DOHH2 (cell line): ENCODE measurements at regions not wholly inside any gene's neighbourhood (a gene's known extent, or its start where the extent isn't known, plus 50 kb on each side); places are given as distances from the start of the nearest gene placed in this dataset.

Source experiments
- H3F3A ChIP-seq: fragments of 200-600 bp; sonication (generic), shearing (Covaris generic); 2 replicates; pipeline ENCODE4 v1.6.0; 2016; ENCODE audit warnings: antibody characterized with exemption, mild to moderate bottlenecking; ENCODE audit not compliant: control insufficient read depth, insufficient read depth
- H3K27ac ChIP-seq: fragments of 200-600 bp; sonication (generic); 2 replicates; pipeline ENCODE4 v1.5.1; 2014; ENCODE audit warnings: low read depth, mild to moderate bottlenecking, low read length, moderate library complexity
- H3K27me3 ChIP-seq: fragments of 200-600 bp; sonication (generic); 2 replicates; pipeline ENCODE4 v1.6.1; 2014; ENCODE audit warnings: mild to moderate bottlenecking, low read length, mixed read lengths; ENCODE audit not compliant: control insufficient read depth
- H3K36me3 ChIP-seq: fragments of 200-600 bp; sonication (generic); 2 replicates; pipeline ENCODE4 v1.6.1; 2014; ENCODE audit warnings: mild to moderate bottlenecking, low read length, moderate library complexity, mixed read lengths; ENCODE audit not compliant: control insufficient read depth
- H3K4me1 ChIP-seq: fragments of 200-600 bp; sonication (generic); 2 replicates; pipeline ENCODE4 v1.6.1; 2014; ENCODE audit warnings: mild to moderate bottlenecking, low read length, mixed read lengths; ENCODE audit not compliant: control insufficient read depth
- H3K4me2 ChIP-seq: fragments of 200-600 bp; sonication (generic); 2 replicates; pipeline ENCODE4 v1.6.0; 2014; ENCODE audit warnings: mild to moderate bottlenecking, low read length, moderate library complexity
- H3K4me3 ChIP-seq: fragments of 200-600 bp; sonication (generic); 2 replicates; pipeline ENCODE4 v1.5.1; 2014; ENCODE audit warnings: mild to moderate bottlenecking, low read length, mixed read lengths
- H3K79me2 ChIP-seq: fragments of 200-600 bp; sonication (generic); 2 replicates; pipeline ENCODE4 v1.6.1; 2014; ENCODE audit warnings: mild to moderate bottlenecking, low read length, mixed read lengths; ENCODE audit not compliant: control insufficient read depth
- H3K9me2 ChIP-seq: fragments of 200-600 bp; sonication (generic); replicated peaks from 2 replicates; pipeline ENCODE4 v1.6.1; 2014; ENCODE audit warnings: mild to moderate bottlenecking, low read length, mixed read lengths; ENCODE audit not compliant: control insufficient read depth
- H3K9me3 ChIP-seq: fragments of 200-600 bp; sonication (generic); 2 replicates; pipeline ENCODE4 v1.6.1; 2014; ENCODE audit warnings: antibody characterized with exemption, low read length, mixed read lengths; ENCODE audit not compliant: control insufficient read depth, insufficient read depth
- H4K20me1 ChIP-seq: fragments of 200-600 bp; sonication (generic); 2 replicates; pipeline ENCODE4 v1.6.0; 2014; ENCODE audit warnings: low read depth, mild to moderate bottlenecking, antibody characterized with exemption, low read length, moderate library complexity; ENCODE audit not compliant: control insufficient read depth, insufficient read depth
- CTCF ChIP-seq: fragments of 200-600 bp; sonication (generic); IDR thresholded peaks from one replicate; pipeline ENCODE4 v1.5.1; 2014; ENCODE audit warnings: antibody characterized with exemption, mild to moderate bottlenecking, low read depth, low read length; ENCODE audit not compliant: poor library complexity, severe bottlenecking
- EZH2phosphoT487 ChIP-seq: fragments of 200-600 bp; sonication (generic); IDR thresholded peaks from 2 replicates; pipeline ENCODE4 v1.6.1; 2017; ENCODE audit warnings: borderline replicate concordance, mild to moderate bottlenecking, antibody characterized with exemption, low read length, moderate library complexity, mixed read lengths

- Histone ChIP-seq H3K79me2 (no peaks in the 10 kb centered on the region), H3K4me2 (no peak overlapping the region), H3K9me3 (no peaks in the 10 kb centered on the region), H3F3A (no peaks in the 10 kb centered on the region), H3K4me3 (no peak overlapping the region), H3K4me1 (no peaks in the 10 kb centered on the region), H4K20me1 (no peaks in the 10 kb centered on the region), H3K27ac (no peak overlapping the region), H3K36me3 (no peaks in the 10 kb centered on the region), H3K9me2 (no peaks in the 10 kb centered on the region), H3K27me3 (no peaks in the 10 kb centered on the region)
- TF ChIP-seq EZH2phosphoT487 (no peak), CTCF (no peak)
Measured at GRCh38 chr9:2354216-2354615, 267.4 kb upstream of the VLDLR start.

- Histone ChIP-seq H3K4me1 (no peaks in the 10 kb centered on the region), H3F3A (no peaks in the 10 kb centered on the region), H3K4me3 (no peak overlapping the region), H3K27me3 (no peaks in the 10 kb centered on the region), H3K4me2 (no peak overlapping the region), H4K20me1 (no peaks in the 10 kb centered on the region), H3K79me2 (no peaks in the 10 kb centered on the region), H3K36me3 (no peaks in the 10 kb centered on the region), H3K27ac (no peak overlapping the region), H3K9me3 (no peaks in the 10 kb centered on the region), H3K9me2 (no peaks in the 10 kb centered on the region)
- TF ChIP-seq EZH2phosphoT487 (no peak), CTCF (no peak)
Measured at GRCh38 chr9:2354856-2355696, 266.5 kb upstream of the VLDLR start.

GRCh38 chr9:2355697-2355983 is 265.9 kb upstream of the VLDLR start:
- H3K27me3 ChIP-seq = no peaks in the 10 kb centered on the region
- no peaks in the 10 kb centered on the region for H3K4me1 ChIP-seq
- no peaks in the 10 kb centered on the region for H3K36me3 ChIP-seq
- no peak for TF ChIP-seq CTCF
- no peak for TF ChIP-seq EZH2phosphoT487
- H3K79me2 ChIP-seq = no peaks in the 10 kb centered on the region
- no peaks in the 10 kb centered on the region for H4K20me1 ChIP-seq
- H3K4me3 ChIP-seq = no peak overlapping the region
- no peaks in the 10 kb centered on the region for H3K9me3 ChIP-seq
- H3K4me2 ChIP-seq = no peak overlapping the region
- no peaks in the 10 kb centered on the region for H3F3A ChIP-seq
- H3K27ac ChIP-seq = no peak overlapping the region
- H3K9me2 ChIP-seq = no peaks in the 10 kb centered on the region
